Uterus (tissue), 3 donors: ENCODE measurements at regions not wholly inside any gene's neighbourhood (a gene's known extent, or its start where the extent isn't known, plus 50 kb on each side); places are given as distances from the start of the nearest gene placed in this dataset.

Experiments
- DNase-seq, 2 donors: peaks; one replicate each; pipeline ENCODE4 v3.0.0-alpha.2; 2019 to 2020
- H3K27ac ChIP-seq, 2 donors: fragments of 200-600 bp; sonication (generic); 1 replicate in 1 of 2; 2 replicates in 1 of 2; pipeline ENCODE4 v1.5.1; 2016 to 2018
- H3K27me3 ChIP-seq, 2 donors: fragments of 200-600 bp; sonication (generic); one replicate each; pipeline ENCODE4 v1.5.1; 2018 to 2019; ENCODE audit warnings: control low read depth in 1 of 2
- H3K36me3 ChIP-seq, 2 donors: fragments of 200-600 bp; sonication (generic); one replicate each; pipeline ENCODE4 v1.5.1; 2019; ENCODE audit warnings: control low read depth in 1 of 2
- H3K4me1 ChIP-seq, 2 donors: fragments of 200-600 bp; sonication (generic); one replicate each; pipeline ENCODE4 v1.5.1; 2018 to 2019; ENCODE audit warnings: control low read depth in 1 of 2
- H3K4me3 ChIP-seq, 2 donors: fragments of 200-600 bp; sonication (generic); 1 replicate in 1 of 2; 2 replicates in 1 of 2; pipeline ENCODE4 v1.5.1; 2018 to 2019; ENCODE audit warnings: mild to moderate bottlenecking in 1 of 2
- H3K9me3 ChIP-seq, 2 donors: fragments of 200-600 bp; sonication (generic); one replicate each; pipeline ENCODE4 v1.5.1; 2019; ENCODE audit warnings: control low read depth in 1 of 2
- POLR2A ChIP-seq, 2 donors: fragments of 450-650 bp; IDR thresholded peaks; one replicate each; pipeline ENCODE4 v1.6.1; 2016; ENCODE audit warnings: antibody characterized with exemption in 2 of 2, mild to moderate bottlenecking in 1 of 2, moderate library complexity in 1 of 2
- intact Hi-C: fragments of 100-400 bp; cut with DNase I; formaldehyde crosslinking; loops from one replicate; pipeline ENCODE4 v1.15.1; 2023; ENCODE audit warnings: low total_unique reads
- TF ChIP-seq, protein P1 (sequence below), 4 experiments: fragments of 200-600 bp in 2 of 4; fragments of 450-650 bp in 2 of 4; sonication (generic) in 2 of 4; IDR thresholded peaks; one replicate each; pipeline ENCODE4 v1.5.1; 2016 to 2019; ENCODE audit warnings: antibody characterized with exemption in 4 of 4, mild to moderate bottlenecking in 2 of 4, moderate library complexity in 1 of 4
- donor health status: DM: yes; HTN: yes; CAD: no.

DNA sequence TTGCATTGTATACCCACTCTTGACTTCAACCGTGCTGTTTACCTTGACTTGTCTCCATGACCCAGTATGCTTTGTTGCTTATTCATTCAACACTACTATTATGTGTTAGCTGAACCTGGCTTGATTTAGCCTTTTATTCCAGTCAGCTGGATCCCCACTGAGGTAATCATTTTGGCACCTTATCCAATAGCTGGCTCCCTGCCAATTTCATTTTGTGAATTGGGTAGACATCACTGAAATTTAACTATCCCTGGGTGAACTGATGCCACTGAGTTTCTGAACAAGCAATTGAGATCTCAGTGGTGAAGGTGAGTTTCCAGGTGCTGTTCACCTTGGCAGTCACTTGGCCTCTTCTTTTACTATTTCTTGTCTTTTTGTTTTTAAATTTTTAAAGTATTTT lies 584.3 kb downstream of the ADCYAP1 start:
- intact Hi-C loops = no loop called here
- Histone ChIP-seq H3K9me3 (no peaks in the 10 kb centered on the region), H3K4me3 (no peak overlapping the region), H3K27ac (no peak overlapping the region), H3K27me3 (no peaks in the 10 kb centered on the region), H3K4me1 (no peaks in the 10 kb centered on the region), H3K36me3 (no peaks in the 10 kb centered on the region)
- DNase-seq = no peak
- TF ChIP-seq, protein P1, sequence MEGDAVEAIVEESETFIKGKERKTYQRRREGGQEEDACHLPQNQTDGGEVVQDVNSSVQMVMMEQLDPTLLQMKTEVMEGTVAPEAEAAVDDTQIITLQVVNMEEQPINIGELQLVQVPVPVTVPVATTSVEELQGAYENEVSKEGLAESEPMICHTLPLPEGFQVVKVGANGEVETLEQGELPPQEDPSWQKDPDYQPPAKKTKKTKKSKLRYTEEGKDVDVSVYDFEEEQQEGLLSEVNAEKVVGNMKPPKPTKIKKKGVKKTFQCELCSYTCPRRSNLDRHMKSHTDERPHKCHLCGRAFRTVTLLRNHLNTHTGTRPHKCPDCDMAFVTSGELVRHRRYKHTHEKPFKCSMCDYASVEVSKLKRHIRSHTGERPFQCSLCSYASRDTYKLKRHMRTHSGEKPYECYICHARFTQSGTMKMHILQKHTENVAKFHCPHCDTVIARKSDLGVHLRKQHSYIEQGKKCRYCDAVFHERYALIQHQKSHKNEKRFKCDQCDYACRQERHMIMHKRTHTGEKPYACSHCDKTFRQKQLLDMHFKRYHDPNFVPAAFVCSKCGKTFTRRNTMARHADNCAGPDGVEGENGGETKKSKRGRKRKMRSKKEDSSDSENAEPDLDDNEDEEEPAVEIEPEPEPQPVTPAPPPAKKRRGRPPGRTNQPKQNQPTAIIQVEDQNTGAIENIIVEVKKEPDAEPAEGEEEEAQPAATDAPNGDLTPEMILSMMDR (IDR thresholded peaks at IDR 0.05) = no peak
- no peak for TF ChIP-seq POLR2A (IDR thresholded peaks at IDR 0.05)

DNA sequence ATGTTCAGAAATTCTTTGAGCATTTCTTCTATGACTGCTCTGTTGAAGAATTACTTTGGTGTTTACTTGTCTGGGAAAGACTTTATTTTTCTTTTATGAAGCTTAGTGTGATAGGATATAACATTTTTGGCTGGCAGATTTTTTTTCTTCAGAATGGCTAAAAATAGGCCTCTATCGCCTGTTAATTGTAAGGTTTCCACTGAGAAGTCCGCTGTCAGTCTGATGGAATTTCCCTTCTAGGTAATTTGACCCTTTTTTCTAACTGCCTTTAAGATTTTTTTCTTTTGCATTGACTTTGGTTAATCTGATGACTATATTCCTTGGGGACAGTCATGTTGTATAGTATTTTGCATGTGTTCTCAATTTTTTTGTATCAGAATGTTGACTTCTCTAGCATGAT lies 590.7 kb downstream of the ADCYAP1 start:
- no peak for TF ChIP-seq POLR2A (IDR thresholded peaks at IDR 0.05)
- TF ChIP-seq, protein P1 (IDR thresholded peaks at IDR 0.05) = no peak
- DNase-seq = no peak
- Histone ChIP-seq H3K27me3 (no peaks in the 10 kb centered on the region), H3K4me3 (no peak overlapping the region), H3K27ac (no peak overlapping the region), H3K36me3 (no peaks in the 10 kb centered on the region), H3K9me3 (no peaks in the 10 kb centered on the region), H3K4me1 (no peaks in the 10 kb centered on the region)
- intact Hi-C loops = no loop called here

DNA sequence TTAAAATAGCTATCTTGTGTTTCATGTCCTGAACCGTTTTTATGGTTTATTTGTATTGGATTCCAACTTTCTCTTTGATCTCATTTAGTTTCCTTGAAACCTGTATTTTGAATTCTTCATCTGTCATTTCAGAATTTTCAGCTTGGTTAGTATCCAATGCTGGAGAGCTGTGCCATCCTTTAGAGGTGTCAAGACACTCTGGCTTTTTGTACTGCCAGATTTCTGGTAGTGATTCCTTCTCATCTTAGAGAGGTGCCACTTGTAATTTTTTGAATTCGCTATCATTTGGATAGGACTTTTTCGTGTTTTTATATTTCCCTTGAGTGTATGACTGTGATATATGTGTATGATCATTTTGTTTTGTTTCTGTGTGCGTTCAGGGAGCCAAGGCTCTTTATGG lies 591.4 kb downstream of the ADCYAP1 start:
- H3K4me1 ChIP-seq = no peaks in the 10 kb centered on the region
- H3K27ac ChIP-seq = no peak overlapping the region
- no peak overlapping the region for H3K4me3 ChIP-seq
- H3K27me3 ChIP-seq = no peaks in the 10 kb centered on the region
- no peaks in the 10 kb centered on the region for H3K9me3 ChIP-seq
- intact Hi-C loops = no loop called here
- H3K36me3 ChIP-seq = no peaks in the 10 kb centered on the region
- no peak for DNase-seq
- TF ChIP-seq, protein P1 (IDR thresholded peaks at IDR 0.05) = no peak
- TF ChIP-seq POLR2A (IDR thresholded peaks at IDR 0.05) = no peak

DNA sequence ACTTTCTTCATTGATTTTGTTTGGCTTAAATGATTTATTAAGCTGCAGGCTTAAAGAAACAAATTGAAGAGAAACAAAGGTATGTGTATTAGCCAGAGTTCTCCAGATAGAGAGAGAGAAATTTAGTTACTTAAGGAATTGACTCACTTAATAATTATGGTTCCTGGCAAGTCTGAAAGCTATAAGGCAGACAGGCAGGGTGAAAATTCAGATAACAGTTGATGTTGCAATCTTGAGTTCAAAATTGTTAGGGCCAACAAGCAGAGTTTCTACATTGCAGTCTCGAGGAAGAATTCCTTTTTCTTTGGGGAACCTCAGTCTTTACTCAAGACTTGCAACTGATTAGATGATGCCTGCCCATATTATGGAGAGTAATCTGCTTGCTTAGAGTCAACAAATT lies 593.5 kb downstream of the ADCYAP1 start:
- no peak overlapping the region for H3K4me3 ChIP-seq
- intact Hi-C loops = no loop called here
- TF ChIP-seq POLR2A (IDR thresholded peaks at IDR 0.05) = no peak
- TF ChIP-seq, protein P1 (IDR thresholded peaks at IDR 0.05) = no peak
- H3K27ac ChIP-seq = no peak overlapping the region
- DNase-seq = no peak
- no peaks in the 10 kb centered on the region for H3K36me3 ChIP-seq
- no peaks in the 10 kb centered on the region for H3K27me3 ChIP-seq
- H3K9me3 ChIP-seq = no peaks in the 10 kb centered on the region
- no peaks in the 10 kb centered on the region for H3K4me1 ChIP-seq

DNA sequence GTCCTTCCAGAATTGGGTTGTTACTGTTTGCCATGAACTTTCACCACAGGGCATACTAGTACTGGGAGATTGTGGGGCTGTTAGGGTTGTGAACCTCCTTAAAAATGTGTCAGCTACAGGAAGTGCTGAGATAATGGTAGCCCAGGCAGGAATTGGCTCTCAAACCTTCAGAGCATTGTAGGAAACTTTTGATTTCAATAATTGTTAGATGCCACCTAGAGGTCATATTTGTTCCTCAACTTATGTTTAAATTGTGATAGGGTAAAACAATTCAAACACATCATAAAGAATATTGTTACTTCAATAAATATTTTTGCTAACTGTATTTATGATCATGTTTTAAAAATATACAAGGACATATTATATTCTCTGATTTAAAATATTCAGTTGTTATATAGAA lies 594.6 kb downstream of the ADCYAP1 start:
- intact Hi-C loops = no loop called here
- Histone ChIP-seq H3K27me3 (no peaks in the 10 kb centered on the region), H3K36me3 (no peaks in the 10 kb centered on the region), H3K27ac (no peak overlapping the region), H3K4me3 (no peak overlapping the region), H3K9me3 (no peaks in the 10 kb centered on the region), H3K4me1 (no peaks in the 10 kb centered on the region)
- no peak for DNase-seq
- no peak for TF ChIP-seq POLR2A (IDR thresholded peaks at IDR 0.05)
- TF ChIP-seq, protein P1 (IDR thresholded peaks at IDR 0.05) = no peak
